GM18951 (cell line): ENCODE measurements at regions not wholly inside any gene's neighbourhood (a gene's known extent, or its start where the extent isn't known, plus 50 kb on each side); places are given as distances from the start of the nearest gene placed in this dataset.
"Not testable (repeated sequence)": the region's sequence is repeated elsewhere in the genome, so short reads cannot be mapped to it uniquely, and the experiment has no call there.

ENCODE experiments used
- POLR2A ChIP-seq: IDR thresholded peaks from 4 replicates; pipeline ENCODE4 v1.6.1; 2011; ENCODE audit warnings: mild to moderate bottlenecking; ENCODE audit not compliant: insufficient read length, insufficient read depth; ENCODE audit errors: extremely low read depth
- in situ Hi-C: fragments of 300-500 bp; cut with MboI; formaldehyde crosslinking; loops from one replicate; pipeline ENCODE4 v1.12.0; 2022; ENCODE audit warnings: low sequenced_read_pairs, mixed read lengths, inconsistent platforms; ENCODE audit not compliant: unreplicated experiment

DNA sequence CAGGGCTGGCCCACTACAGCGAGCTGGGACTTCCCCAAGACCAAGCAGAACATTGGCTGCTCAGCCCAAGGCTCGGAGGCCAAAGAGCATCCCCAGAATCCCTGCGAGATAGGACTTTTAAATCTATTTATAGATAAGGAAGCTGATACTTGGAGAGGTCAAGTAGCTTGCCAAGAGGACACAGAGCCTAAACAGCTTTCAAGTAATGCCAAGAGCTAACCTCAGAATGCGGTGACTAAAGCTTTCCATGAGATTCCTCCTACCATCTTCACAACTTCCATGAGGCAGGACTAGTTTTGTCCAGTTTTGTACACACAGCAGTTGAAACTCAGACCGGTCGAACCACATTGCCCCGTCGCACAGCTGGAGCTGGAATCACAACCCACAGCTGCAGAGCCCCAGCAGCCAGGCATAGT is 168.1 kb upstream of the TOP1 start:
- in situ Hi-C loops = no loop called here

DNA sequence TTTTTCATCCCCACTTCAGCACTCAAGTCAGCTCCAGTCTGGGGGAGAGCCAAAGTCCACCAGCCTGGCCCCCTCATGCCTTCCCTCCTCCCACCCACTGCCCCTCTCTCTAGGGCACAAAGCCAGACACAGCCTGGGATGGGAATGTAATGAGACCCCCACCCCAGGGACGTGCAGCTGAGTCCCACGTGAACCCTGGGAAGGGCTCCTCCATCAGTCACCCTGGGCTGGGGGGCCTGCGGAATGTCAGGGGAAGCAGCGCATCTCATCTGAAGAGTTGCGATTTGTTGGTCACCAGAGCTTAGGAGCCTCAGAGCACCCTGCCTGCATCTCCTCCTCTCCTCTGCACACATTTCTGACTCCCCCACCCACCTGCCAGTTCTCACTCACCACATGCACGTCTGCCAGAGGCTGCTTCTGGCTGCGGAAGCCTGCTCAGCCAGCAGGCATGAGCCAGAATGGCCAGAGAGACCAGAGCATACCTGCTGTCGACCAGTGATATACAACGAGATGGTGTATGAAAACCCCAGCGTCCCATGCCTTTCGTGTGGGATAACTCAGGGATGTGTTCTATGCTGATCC is 167.1 kb upstream of the TOP1 start:
- no peak for TF ChIP-seq POLR2A
- in situ Hi-C loops = no loop called here

More for the DNA sequence above, 168.1 kb upstream of the TOP1 start:
- TF ChIP-seq POLR2A = no peak

- in situ Hi-C loops = no loop called here
- no peak for TF ChIP-seq POLR2A
Observed at GRCh38 chr20:40863355-40863919, 165.2 kb upstream of the TOP1 start.

GRCh38 chr20:40864470-40864869 is 164.2 kb upstream of the TOP1 start:
- in situ Hi-C loops = no loop called here
- no peak for TF ChIP-seq POLR2A

DNA sequence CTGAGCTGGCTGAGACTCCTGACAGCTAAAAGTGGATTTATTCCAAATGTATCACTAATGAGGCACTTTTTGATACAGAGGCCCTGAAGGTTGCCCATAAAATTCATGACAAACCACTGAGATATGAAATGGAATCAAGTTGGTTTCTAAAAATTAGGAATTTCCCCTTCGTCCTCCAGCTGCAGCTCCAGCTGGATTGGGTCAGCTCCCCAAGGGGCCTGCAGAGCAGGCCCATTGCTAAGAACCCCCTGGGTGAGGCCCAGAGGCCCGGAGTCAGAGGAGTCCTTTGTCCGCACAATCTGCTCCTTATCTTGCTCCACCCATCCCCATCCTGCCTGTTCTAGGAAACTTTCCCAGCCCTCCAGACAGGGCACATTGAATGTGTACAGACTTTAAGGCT is 163.5 kb upstream of the TOP1 start:
- TF ChIP-seq POLR2A = no peak
- in situ Hi-C loops = no loop called here

DNA sequence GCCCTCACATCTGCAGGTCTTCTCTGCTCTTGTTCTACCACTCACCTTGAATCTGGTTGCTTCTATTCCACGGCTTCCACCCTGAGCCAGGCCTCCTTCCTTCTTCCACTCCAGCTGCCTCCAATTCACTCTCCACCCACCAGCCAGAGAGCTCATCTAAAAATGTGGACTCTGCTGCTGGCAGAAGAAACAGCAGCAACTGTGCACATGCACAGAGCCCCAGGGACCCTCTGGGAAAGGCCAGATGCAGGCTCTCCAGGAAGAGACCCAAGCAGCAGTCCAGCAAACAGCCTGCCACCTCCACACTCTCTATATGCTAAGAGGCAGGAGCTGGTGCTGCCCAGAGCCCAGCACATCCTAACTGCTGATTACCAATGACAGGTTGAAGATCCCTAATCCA is 162.6 kb upstream of the TOP1 start:
- TF ChIP-seq POLR2A = no peak
- in situ Hi-C loops = no loop called here

GRCh38 chr20:40868551-40869217 is 159.9 kb upstream of the TOP1 start:
- no peak for TF ChIP-seq POLR2A
- in situ Hi-C loops = no loop called here

DNA sequence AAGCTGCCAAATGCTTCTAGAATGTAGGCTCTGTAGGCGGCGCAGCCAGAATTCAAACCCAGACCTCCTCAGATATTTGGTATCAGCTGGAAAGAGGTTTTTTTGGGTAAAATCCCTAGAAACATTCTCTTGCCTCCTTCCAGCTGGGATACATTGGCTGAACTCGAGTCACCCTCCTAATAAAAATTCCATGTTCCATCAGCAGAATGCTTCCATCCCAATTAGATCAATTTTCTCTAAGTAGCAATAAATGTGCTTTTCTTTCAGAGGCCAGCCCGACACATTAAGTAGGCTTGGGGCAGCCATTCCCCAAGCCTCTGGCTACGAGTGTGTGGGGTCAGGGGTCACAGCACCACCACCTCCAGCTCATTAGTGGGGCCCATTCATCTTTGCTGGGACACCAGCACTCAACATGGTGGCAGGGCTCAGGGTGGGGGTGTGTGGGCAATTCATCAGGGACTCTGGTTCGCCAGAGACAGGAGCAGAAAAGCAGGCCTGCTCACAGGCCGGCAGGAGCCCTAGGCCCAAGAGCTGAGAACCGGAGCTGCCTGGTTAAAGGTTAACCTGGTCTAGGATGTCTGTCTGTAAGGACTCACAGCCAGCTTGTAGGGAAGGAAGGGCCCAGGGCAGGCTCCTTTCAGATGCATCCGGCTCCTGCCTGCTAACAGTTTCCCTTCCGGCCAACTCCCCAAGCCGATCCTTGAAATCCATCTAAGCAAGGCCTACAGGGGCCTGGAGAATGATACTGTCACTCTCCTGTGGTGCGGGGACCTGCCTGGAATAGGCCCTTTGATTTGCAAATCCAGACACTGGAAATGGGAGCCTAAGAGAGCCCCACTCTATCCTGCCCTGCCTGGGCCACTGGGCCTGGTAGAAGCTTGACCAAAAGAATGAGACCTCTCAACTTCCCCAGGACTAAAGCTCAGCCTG is 159.1 kb upstream of the TOP1 start:
- no peak for TF ChIP-seq POLR2A
- in situ Hi-C loops = no loop called here

- no peak for TF ChIP-seq POLR2A
- in situ Hi-C loops = no loop called here
Observed at GRCh38 chr20:40875116-40876085, 153.2 kb upstream of the TOP1 start.

- in situ Hi-C loops = not testable (repeated sequence)
Observed at GRCh38 chr20:40878099-40878498, 150.5 kb upstream of the TOP1 start.

- in situ Hi-C loops = no loop called here
- no peak for TF ChIP-seq POLR2A
Observed at GRCh38 chr20:40880063-40880728, 148.4 kb upstream of the TOP1 start.

DNA sequence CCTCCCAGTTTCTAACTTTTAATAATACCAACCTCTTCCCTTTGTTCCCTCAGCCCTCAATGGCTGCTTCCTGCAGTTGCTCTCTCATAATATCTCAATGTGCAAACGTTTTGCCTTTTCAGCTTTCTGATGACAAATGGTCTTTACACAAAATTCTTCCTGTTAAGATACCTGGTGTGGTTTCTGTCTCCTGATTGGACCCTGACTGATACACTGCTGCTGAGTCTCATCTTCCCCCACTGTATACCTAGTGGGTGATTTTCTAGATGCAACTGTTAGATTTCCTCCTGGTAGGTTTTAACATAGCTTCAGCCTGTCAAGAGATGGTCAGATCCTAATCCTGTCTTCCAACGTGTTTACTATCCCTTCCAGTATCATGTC is 147.9 kb upstream of the TOP1 start:
- in situ Hi-C loops = no loop called here

GRCh38 chr20:40882152-40882551 is 146.5 kb upstream of the TOP1 start:
- TF ChIP-seq POLR2A = no peak
- in situ Hi-C loops = no loop called here

More for the DNA sequence above, 147.9 kb upstream of the TOP1 start:
- TF ChIP-seq POLR2A = no peak
